ENCODE measurements at regions not wholly inside any gene's neighbourhood (a gene's known extent, or its start where the extent isn't known, plus 50 kb on each side); places are given as distances from the start of the nearest gene placed in this dataset.

GRCh38 chr4:72991873-72992272 is 77.6 kb downstream of the COX18 start:
- ATAC-seq = no peak
- POLR2A ChIA-PET = no interaction called here
- TF ChIP-seq ZNF281 (CRISPR knock-in tag; IDR thresholded peaks at IDR 0.05) (no peak), AFF4 (CRISPR knock-in tag; IDR thresholded peaks at IDR 0.05; ENCODE audit: borderline replicate concordance) (no peak), PRRX2 (CRISPR knock-in tag; IDR thresholded peaks at IDR 0.05) (no peak), ARID4B (CRISPR knock-in tag; IDR thresholded peaks at IDR 0.05; ENCODE audit: borderline replicate concordance) (no peak), ATF6 (CRISPR knock-in tag; IDR thresholded peaks at IDR 0.05) (no peak)

GRCh38 chr4:72987741-72988729 is 81.5 kb downstream of the COX18 start:
- ATAC-seq (no peak), DNase-seq (ENCODE audit: low spot score) (no peak)
- Mint-ChIP-seq H3K36me3 (no peaks in the 10 kb centered on the region), H3K9me3 (no peaks in the 10 kb centered on the region), H3K4me3 (no peak overlapping the region), H3K4me1 (peaks cover 23% of the 10 kb centered on the region), H3K27ac (no peak overlapping the region), H3K27me3 (ENCODE audit: low read depth) (peaks cover 3% of the 10 kb centered on the region; the same call in 1 of the 2 replicates)
- ChIA-PET CTCF (no interaction called here), POLR2A (no interaction called here)
- TF ChIP-seq USF1 (CRISPR knock-in tag; IDR thresholded peaks at IDR 0.05) (no peak), ERG (CRISPR knock-in tag; IDR thresholded peaks at IDR 0.05) (no peak), ATF6 (CRISPR knock-in tag; IDR thresholded peaks at IDR 0.05) (no peak), OVOL2 (CRISPR knock-in tag; IDR thresholded peaks at IDR 0.05; ENCODE audit: borderline replicate concordance) (no peak), GTF2I (CRISPR knock-in tag; conservative IDR thresholded peaks at IDR 0.05) (no peak), E2F4 (CRISPR knock-in tag; IDR thresholded peaks at IDR 0.05; ENCODE audit: borderline replicate concordance, low read depth) (no peak)

More at GRCh38 chr4:72991873-72992272, 77.6 kb downstream of the COX18 start:
- Mint-ChIP-seq H3K9me3 (no peaks in the 10 kb centered on the region), H3K4me1 (peaks cover 12% of the 10 kb centered on the region), H3K27me3 (ENCODE audit: low read depth) (no peaks in the 10 kb centered on the region), H3K36me3 (no peaks in the 10 kb centered on the region), H3K27ac (no peak overlapping the region), H3K4me3 (no peak overlapping the region)
- CTCF ChIA-PET = no interaction called here
- DNase-seq (ENCODE audit: low spot score) = no peak

All from WTC11 (cell line).